Osteocyte (in vitro differentiated cells): ENCODE measurements at regions not wholly inside any gene's neighbourhood (a gene's known extent, or its start where the extent isn't known, plus 50 kb on each side); places are given as distances from the start of the nearest gene placed in this dataset.

ENCODE experiments used
- DNase-seq: peaks from one replicate; pipeline ENCODE4 v3.0.0; 2021; ENCODE audit warnings: mixed read lengths; ENCODE audit not compliant: unreplicated experiment; ENCODE audit errors: extremely low spot score
- H3K27ac Mint-ChIP-seq: one replicate; pipeline ENCODE4 v1.8.0; 2021; ENCODE audit warnings: mild to moderate bottlenecking, mixed read lengths; ENCODE audit not compliant: unreplicated experiment
- H3K27me3 Mint-ChIP-seq: one replicate; pipeline ENCODE4 v1.8.0; 2021; ENCODE audit warnings: mixed read lengths; ENCODE audit not compliant: unreplicated experiment
- H3K36me3 Mint-ChIP-seq: one replicate; pipeline ENCODE4 v1.8.0; 2021; ENCODE audit warnings: mixed read lengths; ENCODE audit not compliant: unreplicated experiment
- H3K4me1 Mint-ChIP-seq: one replicate; pipeline ENCODE4 v1.8.0; 2021; ENCODE audit warnings: mixed read lengths; ENCODE audit not compliant: unreplicated experiment
- H3K4me3 Mint-ChIP-seq: one replicate; pipeline ENCODE4 v1.8.0; 2021; ENCODE audit warnings: mild to moderate bottlenecking, moderate library complexity, mixed read lengths; ENCODE audit not compliant: unreplicated experiment
- H3K9me3 Mint-ChIP-seq: one replicate; pipeline ENCODE4 v1.8.0; 2021; ENCODE audit warnings: mixed read lengths; ENCODE audit not compliant: unreplicated experiment
- CTCF ChIP-seq: fragments of 200-600 bp; sonication (generic); IDR thresholded peaks from 2 replicates; pipeline ENCODE4 v1.5.0; 2021; ENCODE audit warnings: antibody characterized with exemption, mild to moderate bottlenecking, moderate library complexity

GRCh38 chr7:131218727-131219128, 108.9 kb upstream of the MKLN1 start:
- Mint-ChIP-seq H3K4me3 (no peak overlapping the region), H3K9me3 (no peaks in the 10 kb centered on the region), H3K36me3 (no peaks in the 10 kb centered on the region), H3K27ac (no peak overlapping the region), H3K4me1 (no peaks in the 10 kb centered on the region), H3K27me3 (peaks cover 36% of the 10 kb centered on the region)
- no peak for TF ChIP-seq CTCF
- DNase-seq: peak; percentile 13

GRCh38 chr7:131219312-131220041, 108.2 kb upstream of the MKLN1 start:
- no peaks in the 10 kb centered on the region for H3K9me3 Mint-ChIP-seq
- no peak overlapping the region for H3K27ac Mint-ChIP-seq
- no peaks in the 10 kb centered on the region for H3K4me1 Mint-ChIP-seq
- no peak overlapping the region for H3K4me3 Mint-ChIP-seq
- no peak for TF ChIP-seq CTCF
- peak; percentile 15 for DNase-seq
- H3K36me3 Mint-ChIP-seq: no peaks in the 10 kb centered on the region
- peaks cover 36% of the 10 kb centered on the region for H3K27me3 Mint-ChIP-seq

GRCh38 chr7:131221061-131221460, 106.6 kb upstream of the MKLN1 start:
- no peak overlapping the region for H3K4me3 Mint-ChIP-seq
- no peak for TF ChIP-seq CTCF
- no peak overlapping the region for H3K27ac Mint-ChIP-seq

GRCh38 chr7:131222171-131222570, 105.5 kb upstream of the MKLN1 start:
- peak; percentile 27 for DNase-seq
- Mint-ChIP-seq H3K4me3 (no peak overlapping the region), H3K27ac (no peak overlapping the region), H3K36me3 (no peaks in the 10 kb centered on the region), H3K4me1 (peaks cover 8% of the 10 kb centered on the region), H3K9me3 (peaks cover 3% of the 10 kb centered on the region), H3K27me3 (peaks cover 26% of the 10 kb centered on the region)
- no peak for TF ChIP-seq CTCF

More at GRCh38 chr7:131221061-131221460, 106.6 kb upstream of the MKLN1 start:
- H3K36me3 Mint-ChIP-seq: no peaks in the 10 kb centered on the region
- H3K27me3 Mint-ChIP-seq: peaks cover 29% of the 10 kb centered on the region
- peaks cover 2% of the 10 kb centered on the region for H3K4me1 Mint-ChIP-seq
- DNase-seq: peak; percentile 72
- no peaks in the 10 kb centered on the region for H3K9me3 Mint-ChIP-seq

- peaks cover 6% of the 10 kb centered on the region for H3K9me3 Mint-ChIP-seq
- H3K27ac Mint-ChIP-seq: no peak overlapping the region
- peaks cover 8% of the 10 kb centered on the region for H3K4me1 Mint-ChIP-seq
- peak; percentile 17 for DNase-seq
- TF ChIP-seq CTCF: no peak
- H3K36me3 Mint-ChIP-seq: no peaks in the 10 kb centered on the region
- H3K4me3 Mint-ChIP-seq: no peak overlapping the region
- peaks cover 18% of the 10 kb centered on the region for H3K27me3 Mint-ChIP-seq
Observed at GRCh38 chr7:131223151-131223550, 104.5 kb upstream of the MKLN1 start.
